Retinal pigment epithelial cell (primary cell): ENCODE measurements at regions not wholly inside any gene's neighbourhood (a gene's known extent, or its start where the extent isn't known, plus 50 kb on each side); places are given as distances from the start of the nearest gene placed in this dataset.

Experiments
- DNase-seq: peaks from one replicate; pipeline ENCODE4 v3.0.0-alpha.2; 2010; ENCODE audit warnings: low read depth
- H3K4me3 ChIP-seq: 2 replicates; pipeline ENCODE4 v1.5.1; 2011; ENCODE audit warnings: mild to moderate bottlenecking, low read length, control low read depth, moderate library complexity
- CTCF ChIP-seq: conservative IDR thresholded peaks from 2 replicates; pipeline ENCODE4 v1.5.1; 2011; ENCODE audit warnings: low read depth, low read length, control low read depth, inconsistent platforms

- H3K4me3 ChIP-seq, result no peak overlapping the region
- no peak for DNase-seq
- TF ChIP-seq CTCF, result no peak
Measured at GRCh38 chr2:4715065-4715464, 977.1 kb upstream of the SOX11 start.

GRCh38 chr2:4718777-4719176 lies 973.4 kb upstream of the SOX11 start:
- no peak for DNase-seq
- no peak overlapping the region for H3K4me3 ChIP-seq
- no peak for TF ChIP-seq CTCF

GRCh38 chr2:4725618-4726017 lies 966.6 kb upstream of the SOX11 start:
- no peak overlapping the region for H3K4me3 ChIP-seq
- no peak for DNase-seq
- no peak for TF ChIP-seq CTCF

- no peak overlapping the region for H3K4me3 ChIP-seq
- no peak for TF ChIP-seq CTCF
- no peak for DNase-seq
Measured at GRCh38 chr2:4732560-4732959, 959.6 kb upstream of the SOX11 start.

GRCh38 chr2:4745056-4745991 lies 946.9 kb upstream of the SOX11 start:
- no peak overlapping the region for H3K4me3 ChIP-seq
- no peak for DNase-seq
- no peak for TF ChIP-seq CTCF

- DNase-seq, result no peak
- no peak overlapping the region for H3K4me3 ChIP-seq
- no peak for TF ChIP-seq CTCF
Measured at GRCh38 chr2:4753721-4754120, 938.5 kb upstream of the SOX11 start.

- TF ChIP-seq CTCF, result no peak
- H3K4me3 ChIP-seq, result no peak overlapping the region
- no peak for DNase-seq
Measured at GRCh38 chr2:4762951-4763376, 929.2 kb upstream of the SOX11 start.
